ENCODE measurements at regions not wholly inside any gene's neighbourhood (a gene's known extent, or its start where the extent isn't known, plus 50 kb on each side); places are given as distances from the start of the nearest gene placed in this dataset.
"Not testable (repeated sequence)": the region's sequence is repeated elsewhere in the genome, so short reads cannot be mapped to it uniquely, and the experiment has no call there.

DNA sequence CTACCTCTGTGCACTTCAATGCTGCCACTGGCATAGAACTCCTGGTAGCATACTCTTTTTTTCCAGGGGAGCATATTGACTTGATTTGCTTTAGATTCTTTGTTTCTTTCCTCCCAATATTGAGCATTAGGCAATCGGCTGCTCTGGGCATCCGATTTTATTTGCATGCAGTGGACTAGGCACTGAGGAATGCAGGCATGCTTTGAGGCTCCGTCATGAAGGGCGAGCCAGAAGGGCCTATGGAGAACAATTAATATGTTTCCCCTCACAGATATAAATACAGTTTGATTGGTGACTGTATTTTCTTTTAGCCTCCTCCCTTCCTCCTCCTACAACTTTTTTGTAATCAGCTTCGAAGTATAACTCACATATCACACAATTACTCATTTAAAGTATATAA, 1918.2 kb downstream of the KHDRBS2 start:
- H3K79me2 ChIP-seq (ENCODE audit: low read length); H3K36me3 ChIP-seq (ENCODE audit: insufficient read depth, low read length); DNase-seq; H2AFZ ChIP-seq (ENCODE audit: low read length); H3K9ac ChIP-seq (ENCODE audit: low read length); H3K4me1 ChIP-seq (ENCODE audit: low read length); H3K4me2 ChIP-seq (ENCODE audit: low read depth, low read length, poor library complexity, severe bottlenecking); H3K27me3 ChIP-seq (ENCODE audit: low read length); H3K27ac ChIP-seq (ENCODE audit: low read length); H3K4me3 ChIP-seq (ENCODE audit: low read length); H4K20me1 ChIP-seq (ENCODE audit: insufficient read depth, low read depth, low read length); H3K9me2 ChIP-seq (replicated peaks; ENCODE audit: insufficient read depth, low read length); H3K9me3 ChIP-seq (ENCODE audit: low read length): not testable (repeated sequence)

DNA sequence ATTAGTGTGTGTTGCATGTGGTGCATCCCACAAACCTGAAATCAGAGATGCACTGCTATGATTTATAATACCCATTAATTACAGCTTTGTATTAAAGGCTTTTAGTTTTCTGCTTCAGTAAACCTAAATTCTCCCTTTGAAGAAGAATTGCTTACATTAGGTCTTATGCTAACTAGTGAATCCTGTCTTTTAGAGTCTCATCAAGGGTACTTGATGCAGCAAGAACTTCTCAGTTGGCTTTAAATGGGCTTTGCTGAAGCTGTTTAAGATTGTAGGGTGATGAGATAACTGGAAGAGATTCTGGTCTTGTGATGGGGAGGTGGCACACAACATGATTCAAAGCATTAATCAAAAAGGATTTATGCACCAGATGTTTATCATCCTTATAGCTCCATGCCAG, 1920.1 kb downstream of the KHDRBS2 start:
- not testable (repeated sequence) for H3K9ac ChIP-seq (ENCODE audit: low read length); H3K27me3 ChIP-seq (ENCODE audit: low read length); H3K9me3 ChIP-seq (ENCODE audit: low read length); H3K36me3 ChIP-seq (ENCODE audit: insufficient read depth, low read length); DNase-seq; H3K4me3 ChIP-seq (ENCODE audit: low read length); H2AFZ ChIP-seq (ENCODE audit: low read length); H3K4me2 ChIP-seq (ENCODE audit: low read depth, low read length, poor library complexity, severe bottlenecking); H3K79me2 ChIP-seq (ENCODE audit: low read length); H3K27ac ChIP-seq (ENCODE audit: low read length); H3K4me1 ChIP-seq (ENCODE audit: low read length); H3K9me2 ChIP-seq (replicated peaks; ENCODE audit: insufficient read depth, low read length); H4K20me1 ChIP-seq (ENCODE audit: insufficient read depth, low read depth, low read length)

DNA sequence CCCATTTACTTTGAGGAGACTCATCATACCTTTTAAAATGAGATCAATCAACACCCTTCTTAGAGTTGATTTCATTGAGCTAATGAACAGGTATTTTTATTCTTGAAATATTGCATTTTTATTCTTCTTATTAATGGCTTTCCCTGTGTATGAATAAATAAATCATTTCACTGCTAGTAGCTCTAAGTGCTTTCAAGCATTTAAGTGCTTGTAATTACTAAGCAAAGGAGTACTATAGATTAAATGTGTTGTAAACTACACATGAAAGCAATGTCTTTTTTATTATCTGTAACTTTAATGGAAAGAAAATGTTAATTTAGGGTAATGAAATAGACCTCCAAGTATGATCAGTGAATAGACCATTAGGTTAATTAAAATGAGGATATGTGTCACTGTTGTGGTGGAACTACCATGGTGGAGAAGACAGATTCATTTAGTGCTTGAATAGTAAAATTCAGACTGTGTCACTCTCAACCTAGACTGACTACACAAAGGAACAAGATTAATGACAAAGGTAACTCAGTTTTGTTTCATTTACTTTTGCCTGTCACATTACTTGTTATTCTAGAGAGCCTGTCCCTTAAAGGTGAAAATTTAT, 1943.5 kb downstream of the KHDRBS2 start:
- H3K36me3 ChIP-seq (ENCODE audit: insufficient read depth, low read length); H3K9ac ChIP-seq (ENCODE audit: low read length); H4K20me1 ChIP-seq (ENCODE audit: insufficient read depth, low read depth, low read length); H3K27ac ChIP-seq (ENCODE audit: low read length); DNase-seq; H3K4me2 ChIP-seq (ENCODE audit: low read depth, low read length, poor library complexity, severe bottlenecking); H3K9me3 ChIP-seq (ENCODE audit: low read length); H2AFZ ChIP-seq (ENCODE audit: low read length); H3K4me1 ChIP-seq (ENCODE audit: low read length); H3K4me3 ChIP-seq (ENCODE audit: low read length); H3K27me3 ChIP-seq (ENCODE audit: low read length); H3K79me2 ChIP-seq (ENCODE audit: low read length); H3K9me2 ChIP-seq (replicated peaks; ENCODE audit: insufficient read depth, low read length): not testable (repeated sequence)

DNA sequence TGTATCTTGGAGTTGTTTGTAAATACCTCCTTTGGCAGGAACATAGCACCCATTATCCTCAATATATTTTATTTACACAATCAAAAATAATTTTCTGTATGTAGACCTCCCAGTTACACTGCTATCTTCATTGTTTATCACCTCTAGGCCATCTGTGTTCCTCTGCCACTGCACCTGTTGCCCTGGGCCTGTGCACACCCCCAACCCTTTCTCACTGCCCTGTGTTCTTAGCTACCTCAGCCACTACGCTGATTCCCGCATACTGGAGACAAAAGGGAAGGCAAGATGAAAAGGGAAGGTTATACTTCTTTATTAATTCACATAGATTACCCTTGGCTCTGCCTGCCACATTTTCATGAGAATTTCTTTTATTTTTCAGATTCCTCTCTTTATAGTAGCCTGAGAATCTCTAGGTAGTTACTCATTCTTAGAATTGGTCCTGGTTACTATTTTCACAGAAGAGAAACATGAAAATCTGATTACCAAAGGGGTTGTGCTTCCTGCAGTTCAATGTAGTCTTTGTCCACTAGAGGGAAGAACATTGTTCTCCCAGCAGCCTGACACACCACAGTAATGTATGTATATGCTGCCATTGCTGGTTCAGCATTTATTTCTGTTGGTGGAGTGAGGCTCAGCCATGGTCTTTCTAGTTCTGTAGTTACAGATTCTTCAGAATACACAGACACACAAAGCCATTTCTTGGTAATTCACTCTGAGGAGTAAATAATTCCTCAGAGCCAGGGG, 1947.5 kb downstream of the KHDRBS2 start:
- peak; percentile 58 for DNase-seq
- not testable (repeated sequence) for H3K27me3 ChIP-seq (ENCODE audit: low read length); H3K4me3 ChIP-seq (ENCODE audit: low read length); H3K9me2 ChIP-seq (replicated peaks; ENCODE audit: insufficient read depth, low read length); H3K4me1 ChIP-seq (ENCODE audit: low read length); H4K20me1 ChIP-seq (ENCODE audit: insufficient read depth, low read depth, low read length); H3K36me3 ChIP-seq (ENCODE audit: insufficient read depth, low read length); H3K4me2 ChIP-seq (ENCODE audit: low read depth, low read length, poor library complexity, severe bottlenecking); H2AFZ ChIP-seq (ENCODE audit: low read length); H3K27ac ChIP-seq (ENCODE audit: low read length); H3K9ac ChIP-seq (ENCODE audit: low read length); H3K9me3 ChIP-seq (ENCODE audit: low read length); H3K79me2 ChIP-seq (ENCODE audit: low read length)

DNA sequence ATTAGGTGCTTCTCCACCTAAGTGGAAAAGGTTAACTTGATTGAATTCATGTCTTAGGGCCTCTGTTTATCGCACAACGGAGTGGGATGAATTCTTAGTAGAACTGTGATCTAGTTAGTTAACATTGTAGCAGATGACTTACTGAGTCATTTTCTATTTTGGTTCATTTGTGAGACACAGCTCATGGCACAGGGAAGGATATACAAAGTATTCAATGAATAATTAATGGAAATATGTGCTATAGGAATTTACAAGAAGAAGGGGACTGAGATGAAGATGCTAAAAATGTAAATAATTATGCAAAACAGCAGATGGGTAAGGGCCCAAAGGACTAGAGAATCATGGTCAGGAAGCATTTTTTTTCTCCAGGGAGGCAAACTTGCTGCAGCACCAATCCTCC, 1950.9 kb downstream of the KHDRBS2 start:
- not testable (repeated sequence) for H3K9me2 ChIP-seq (replicated peaks; ENCODE audit: insufficient read depth, low read length); H3K4me1 ChIP-seq (ENCODE audit: low read length); H3K79me2 ChIP-seq (ENCODE audit: low read length); H3K27ac ChIP-seq (ENCODE audit: low read length); H3K4me2 ChIP-seq (ENCODE audit: low read depth, low read length, poor library complexity, severe bottlenecking); H3K9me3 ChIP-seq (ENCODE audit: low read length); DNase-seq; H3K36me3 ChIP-seq (ENCODE audit: insufficient read depth, low read length); H4K20me1 ChIP-seq (ENCODE audit: insufficient read depth, low read depth, low read length); H3K4me3 ChIP-seq (ENCODE audit: low read length); H3K27me3 ChIP-seq (ENCODE audit: low read length); H3K9ac ChIP-seq (ENCODE audit: low read length); H2AFZ ChIP-seq (ENCODE audit: low read length)

DNA sequence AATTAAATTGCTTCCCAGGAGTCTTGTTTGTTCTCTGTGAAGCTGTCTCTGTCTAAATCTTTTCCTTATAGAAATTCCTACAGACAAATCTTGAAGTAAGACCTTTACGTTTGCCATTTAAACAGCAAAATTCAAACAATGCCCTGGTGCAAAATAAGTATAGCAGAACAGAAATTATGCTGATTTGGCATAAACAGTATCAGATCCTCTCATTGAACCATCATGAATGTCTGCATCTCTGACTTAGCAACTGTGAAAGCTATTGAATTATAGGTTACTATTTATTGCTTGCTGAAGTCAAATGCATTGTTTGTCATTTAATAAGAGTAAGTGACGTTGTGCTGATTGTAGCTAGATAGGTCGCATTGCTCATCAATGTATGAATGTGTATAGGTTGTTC, 1952.3 kb downstream of the KHDRBS2 start:
- not testable (repeated sequence) for H3K79me2 ChIP-seq (ENCODE audit: low read length); H3K9ac ChIP-seq (ENCODE audit: low read length); H3K4me3 ChIP-seq (ENCODE audit: low read length); H3K9me3 ChIP-seq (ENCODE audit: low read length); H3K27me3 ChIP-seq (ENCODE audit: low read length); H2AFZ ChIP-seq (ENCODE audit: low read length); DNase-seq; H4K20me1 ChIP-seq (ENCODE audit: insufficient read depth, low read depth, low read length); H3K9me2 ChIP-seq (replicated peaks; ENCODE audit: insufficient read depth, low read length); H3K27ac ChIP-seq (ENCODE audit: low read length); H3K4me1 ChIP-seq (ENCODE audit: low read length); H3K4me2 ChIP-seq (ENCODE audit: low read depth, low read length, poor library complexity, severe bottlenecking); H3K36me3 ChIP-seq (ENCODE audit: insufficient read depth, low read length)

DNA sequence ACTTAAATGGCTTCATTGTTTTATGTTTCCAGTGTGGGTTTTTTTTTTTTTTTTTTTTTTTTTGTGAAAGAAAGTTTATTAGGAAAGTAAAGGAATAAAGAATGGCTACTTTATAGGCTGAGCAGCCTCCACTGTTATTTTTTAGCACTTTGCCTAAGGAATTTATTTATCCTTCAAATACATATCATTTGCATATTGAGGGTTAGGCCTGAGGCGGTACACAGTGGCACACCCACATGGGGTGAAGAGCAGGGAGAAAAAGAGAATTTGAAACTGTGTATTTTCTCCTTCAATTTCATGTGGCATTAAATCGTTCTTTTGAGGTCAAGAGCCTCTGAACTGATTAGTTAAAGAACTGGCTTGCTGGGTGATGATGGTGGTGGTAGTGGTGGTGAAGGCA, 1977.1 kb downstream of the KHDRBS2 start:
- not testable (repeated sequence) for H3K36me3 ChIP-seq (ENCODE audit: insufficient read depth, low read length); DNase-seq; H4K20me1 ChIP-seq (ENCODE audit: insufficient read depth, low read depth, low read length); H3K4me1 ChIP-seq (ENCODE audit: low read length); H3K9me3 ChIP-seq (ENCODE audit: low read length); H3K9me2 ChIP-seq (replicated peaks; ENCODE audit: insufficient read depth, low read length); H3K27me3 ChIP-seq (ENCODE audit: low read length); H3K9ac ChIP-seq (ENCODE audit: low read length); H3K79me2 ChIP-seq (ENCODE audit: low read length); H3K27ac ChIP-seq (ENCODE audit: low read length); H2AFZ ChIP-seq (ENCODE audit: low read length); H3K4me2 ChIP-seq (ENCODE audit: low read depth, low read length, poor library complexity, severe bottlenecking); H3K4me3 ChIP-seq (ENCODE audit: low read length)

Measured in Karpas-422 (cell line).